Neuron (in vitro differentiated cells): ENCODE measurements at regions not wholly inside any gene's neighbourhood (a gene's known extent, or its start where the extent isn't known, plus 50 kb on each side); places are given as distances from the start of the nearest gene placed in this dataset.
"Not testable (repeated sequence)": the region's sequence is repeated elsewhere in the genome, so short reads cannot be mapped to it uniquely, and the experiment has no call there.

ENCODE experiments used
- H2AFZ ChIP-seq: one replicate; pipeline ENCODE4 v1.6.1; 2013; ENCODE audit warnings: low read depth, mild to moderate bottlenecking, inconsistent platforms, low read length, moderate library complexity
- H3K27me3 ChIP-seq: one replicate; pipeline ENCODE4 v1.6.1; 2013; ENCODE audit warnings: low read length; ENCODE audit not compliant: insufficient read depth
- H3K36me3 ChIP-seq: one replicate; pipeline ENCODE4 v1.6.1; 2013; ENCODE audit warnings: low read length; ENCODE audit not compliant: insufficient read depth
- H3K4me1 ChIP-seq: one replicate; pipeline ENCODE4 v1.6.1; 2013; ENCODE audit warnings: low read length; ENCODE audit not compliant: insufficient read depth
- H3K4me3 ChIP-seq: 2 replicates; pipeline ENCODE4 v1.5.1; 2013; ENCODE audit warnings: mild to moderate bottlenecking, low read length, moderate library complexity
- H3K9me3 ChIP-seq: one replicate; pipeline ENCODE4 v1.6.1; 2013; ENCODE audit warnings: low read length

DNA sequence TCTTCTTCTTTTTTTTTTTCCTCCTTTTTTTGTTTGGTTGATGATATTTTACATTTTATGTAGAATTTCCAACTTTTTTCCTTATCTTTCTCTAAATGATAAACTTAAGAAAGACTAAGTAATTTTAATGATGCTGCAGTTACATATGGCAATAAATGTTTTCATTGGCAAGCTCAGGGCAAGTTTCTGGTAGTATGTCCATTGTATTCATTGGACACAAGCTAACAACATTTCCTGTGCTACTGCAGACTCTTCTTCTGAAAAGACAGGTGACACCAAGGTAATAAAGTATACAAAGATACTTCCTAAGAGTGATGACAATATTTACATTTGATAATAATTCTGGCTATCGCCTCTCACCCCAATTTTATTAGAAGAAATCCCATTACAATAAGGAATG lies 219.2 kb upstream of the NFIA start:
- Histone ChIP-seq H3K4me3 (no peak overlapping the region), H3K9me3 (no peaks in the 10 kb centered on the region), H3K4me1 (no peaks in the 10 kb centered on the region), H3K36me3 (no peaks in the 10 kb centered on the region), H2AFZ (no peak overlapping the region), H3K27me3 (no peaks in the 10 kb centered on the region)

DNA sequence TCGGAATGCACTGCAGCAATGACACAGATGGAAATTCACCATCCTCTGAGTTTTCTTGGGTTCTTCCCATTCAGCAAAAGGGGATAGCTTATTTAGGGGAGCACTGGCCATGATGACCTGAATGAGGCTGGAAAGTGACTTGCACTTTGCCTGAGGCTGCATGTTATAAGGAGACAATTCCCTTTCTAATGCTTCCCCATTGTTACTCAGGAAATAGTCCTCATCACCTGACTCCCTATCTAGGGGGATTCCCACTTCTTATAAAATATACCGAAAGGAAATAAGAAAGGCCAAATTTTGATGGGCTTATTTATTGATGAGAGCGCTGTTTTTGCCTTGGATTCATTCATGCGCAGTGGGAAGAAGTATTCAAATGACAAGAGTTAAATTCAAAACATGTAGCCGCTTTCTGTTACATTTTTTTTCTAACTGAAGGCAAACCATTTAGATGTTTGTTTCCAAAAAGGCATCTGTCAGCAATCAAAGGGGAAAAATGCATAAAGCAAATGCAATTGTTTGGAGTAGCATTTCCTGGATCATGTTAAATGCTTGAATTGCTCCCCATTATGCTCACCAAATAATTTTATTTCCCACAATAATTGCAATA lies 220.3 kb upstream of the NFIA start:
- Histone ChIP-seq H2AFZ (no peak overlapping the region), H3K4me1 (no peaks in the 10 kb centered on the region), H3K9me3 (no peaks in the 10 kb centered on the region), H3K4me3 (no peak overlapping the region), H3K27me3 (no peaks in the 10 kb centered on the region), H3K36me3 (no peaks in the 10 kb centered on the region)

DNA sequence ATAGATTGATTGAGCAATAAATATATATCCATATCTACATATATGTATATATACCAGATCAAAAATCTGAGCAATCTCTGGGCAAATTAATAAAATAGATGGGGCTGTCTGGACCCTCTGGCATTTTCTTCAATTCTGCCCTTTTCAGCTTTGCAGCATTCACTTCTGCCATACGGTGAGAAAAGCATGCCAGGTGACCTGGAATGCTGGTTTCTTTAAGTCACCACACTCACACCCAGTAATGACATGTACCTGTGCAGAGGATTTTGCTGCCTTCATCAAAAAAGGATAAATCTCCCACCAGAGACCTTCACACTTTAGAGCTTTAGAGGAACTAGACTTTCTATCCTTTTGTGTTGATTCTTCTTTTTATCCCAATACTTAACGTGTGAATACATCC lies 223.2 kb upstream of the NFIA start:
- Histone ChIP-seq H3K9me3 (no peaks in the 10 kb centered on the region), H3K4me1 (no peaks in the 10 kb centered on the region), H3K4me3 (no peak overlapping the region), H2AFZ (no peak overlapping the region), H3K27me3 (no peaks in the 10 kb centered on the region), H3K36me3 (no peaks in the 10 kb centered on the region)

DNA sequence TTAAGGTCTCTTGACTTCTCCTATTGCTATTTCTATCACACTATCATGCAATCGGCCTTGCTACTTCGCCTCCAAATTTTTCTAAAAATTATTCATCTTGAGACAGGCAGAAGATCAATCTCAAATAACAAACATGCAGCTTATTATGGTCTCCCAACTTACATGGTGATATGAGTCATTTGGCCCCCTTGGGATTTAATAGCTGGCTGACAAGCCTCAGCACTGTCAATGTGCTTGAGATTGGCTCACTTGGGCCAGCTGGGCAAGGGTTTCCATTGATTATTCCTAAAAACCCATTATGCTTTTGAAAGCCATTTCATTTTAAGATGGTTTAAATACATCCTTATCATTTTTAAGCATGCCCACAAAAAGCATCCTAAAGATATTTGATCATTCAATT lies 224.5 kb upstream of the NFIA start:
- Histone ChIP-seq H3K9me3 (no peaks in the 10 kb centered on the region), H3K27me3 (no peaks in the 10 kb centered on the region), H3K36me3 (no peaks in the 10 kb centered on the region), H2AFZ (no peak overlapping the region), H3K4me3 (no peak overlapping the region), H3K4me1 (no peaks in the 10 kb centered on the region)

- H3K9me3 ChIP-seq = no peaks in the 10 kb centered on the region
- no peaks in the 10 kb centered on the region for H3K4me1 ChIP-seq
- no peak overlapping the region for H3K4me3 ChIP-seq
- no peak overlapping the region for H2AFZ ChIP-seq
- no peaks in the 10 kb centered on the region for H3K27me3 ChIP-seq
- no peaks in the 10 kb centered on the region for H3K36me3 ChIP-seq
These were observed 232.3 kb upstream of the NFIA start for GRCh38 chr1:60850084-60850483.

DNA sequence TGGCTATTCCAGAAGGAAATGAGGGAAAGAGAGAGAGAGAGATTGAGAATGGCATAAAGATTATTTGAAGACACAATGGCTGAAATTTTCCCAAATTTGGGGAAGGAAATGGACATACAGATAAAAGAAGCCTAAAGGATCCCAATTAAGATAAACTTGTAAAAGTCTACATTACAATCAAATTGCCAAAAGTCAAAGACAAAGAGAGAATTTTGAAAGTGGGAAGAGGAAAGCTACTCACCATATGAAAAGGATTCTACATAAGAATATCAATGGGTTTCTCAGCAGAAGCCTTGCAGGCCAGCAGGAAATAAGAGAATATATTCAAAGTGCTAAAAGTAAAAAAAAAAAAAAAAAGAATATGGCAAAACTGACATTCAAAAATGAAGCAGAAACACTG lies 233.0 kb upstream of the NFIA start:
- no peak overlapping the region for H2AFZ ChIP-seq
- H3K4me3 ChIP-seq = no peak overlapping the region
- no peaks in the 10 kb centered on the region for H3K36me3 ChIP-seq
- no peaks in the 10 kb centered on the region for H3K4me1 ChIP-seq
- H3K9me3 ChIP-seq = no peaks in the 10 kb centered on the region
- H3K27me3 ChIP-seq = no peaks in the 10 kb centered on the region

GRCh38 chr1:60848583-60849188 lies 233.7 kb upstream of the NFIA start:
- H3K36me3 ChIP-seq = no peaks in the 10 kb centered on the region
- H3K9me3 ChIP-seq = no peaks in the 10 kb centered on the region
- H3K27me3 ChIP-seq = no peaks in the 10 kb centered on the region
- no peaks in the 10 kb centered on the region for H3K4me1 ChIP-seq
- H2AFZ ChIP-seq = no peak overlapping the region
- no peak overlapping the region for H3K4me3 ChIP-seq

DNA sequence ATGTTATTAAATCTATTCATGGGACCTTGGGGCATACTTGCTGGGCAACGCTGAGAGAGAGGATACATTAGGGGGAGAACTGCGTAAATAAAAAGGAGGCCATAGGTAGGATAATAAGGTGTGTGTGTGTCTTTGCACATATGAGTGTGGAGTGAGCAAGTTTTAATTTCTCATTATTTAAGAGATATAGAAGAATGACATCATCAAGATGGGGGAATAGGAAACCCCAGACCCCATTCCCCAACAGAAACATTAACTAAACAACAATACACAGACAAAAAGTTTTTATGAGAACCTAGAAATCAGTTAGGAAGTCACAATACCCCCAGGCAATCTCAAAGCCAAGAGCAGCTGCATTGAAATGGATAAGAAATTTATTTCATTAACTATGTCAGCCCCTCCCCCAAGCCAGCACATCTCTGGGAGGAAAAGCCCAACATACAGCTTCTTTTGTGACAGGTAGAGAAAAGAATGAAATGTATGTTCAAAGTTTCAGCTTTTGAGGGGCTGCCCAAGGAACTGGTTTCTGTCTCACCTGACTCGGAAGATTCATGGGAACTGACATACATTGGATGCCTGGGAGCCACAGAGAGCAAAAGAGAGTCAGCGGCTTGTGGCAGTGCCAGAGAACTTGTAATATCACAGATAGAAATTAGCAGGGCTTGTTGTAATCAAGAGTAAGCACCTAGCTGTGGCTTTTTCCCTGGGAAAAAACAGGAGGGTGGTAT lies 234.3 kb upstream of the NFIA start:
- H3K4me1 ChIP-seq = no peaks in the 10 kb centered on the region
- no peaks in the 10 kb centered on the region for H3K27me3 ChIP-seq
- no peak overlapping the region for H3K4me3 ChIP-seq
- no peaks in the 10 kb centered on the region for H3K9me3 ChIP-seq
- H2AFZ ChIP-seq = no peak overlapping the region
- no peaks in the 10 kb centered on the region for H3K36me3 ChIP-seq

GRCh38 chr1:60847391-60847790 lies 235.0 kb upstream of the NFIA start:
- no peaks in the 10 kb centered on the region for H3K4me1 ChIP-seq
- no peaks in the 10 kb centered on the region for H3K36me3 ChIP-seq
- H3K27me3 ChIP-seq = no peaks in the 10 kb centered on the region
- no peak overlapping the region for H2AFZ ChIP-seq
- H3K9me3 ChIP-seq = no peaks in the 10 kb centered on the region
- no peak overlapping the region for H3K4me3 ChIP-seq

GRCh38 chr1:60845659-60846058 lies 236.7 kb upstream of the NFIA start:
- H3K9me3 ChIP-seq, H2AFZ ChIP-seq, H3K36me3 ChIP-seq, H3K4me3 ChIP-seq, H3K4me1 ChIP-seq, H3K27me3 ChIP-seq: not testable (repeated sequence)

DNA sequence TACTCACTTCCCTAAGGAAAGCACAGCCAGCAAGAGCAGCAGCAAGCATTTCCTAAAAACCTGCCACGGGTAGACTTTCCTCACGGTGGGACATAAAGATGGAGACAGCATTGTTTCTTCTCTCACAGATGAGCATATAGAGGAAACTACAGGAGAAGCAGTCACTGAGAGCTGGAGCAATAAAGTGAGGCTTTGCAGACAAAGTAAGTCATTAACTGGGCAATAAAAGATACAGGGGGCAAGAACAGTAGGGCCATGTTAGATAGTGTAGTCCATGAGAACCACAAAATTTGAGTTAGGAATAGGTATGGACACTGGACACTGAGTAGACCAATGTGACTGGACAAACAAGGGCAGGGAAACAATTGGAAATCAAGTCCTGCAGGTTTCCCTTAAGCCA lies 240.1 kb upstream of the NFIA start:
- H2AFZ ChIP-seq = no peak overlapping the region
- no peak overlapping the region for H3K4me3 ChIP-seq
- no peaks in the 10 kb centered on the region for H3K27me3 ChIP-seq
- H3K9me3 ChIP-seq = no peaks in the 10 kb centered on the region
- no peaks in the 10 kb centered on the region for H3K4me1 ChIP-seq
- no peaks in the 10 kb centered on the region for H3K36me3 ChIP-seq

DNA sequence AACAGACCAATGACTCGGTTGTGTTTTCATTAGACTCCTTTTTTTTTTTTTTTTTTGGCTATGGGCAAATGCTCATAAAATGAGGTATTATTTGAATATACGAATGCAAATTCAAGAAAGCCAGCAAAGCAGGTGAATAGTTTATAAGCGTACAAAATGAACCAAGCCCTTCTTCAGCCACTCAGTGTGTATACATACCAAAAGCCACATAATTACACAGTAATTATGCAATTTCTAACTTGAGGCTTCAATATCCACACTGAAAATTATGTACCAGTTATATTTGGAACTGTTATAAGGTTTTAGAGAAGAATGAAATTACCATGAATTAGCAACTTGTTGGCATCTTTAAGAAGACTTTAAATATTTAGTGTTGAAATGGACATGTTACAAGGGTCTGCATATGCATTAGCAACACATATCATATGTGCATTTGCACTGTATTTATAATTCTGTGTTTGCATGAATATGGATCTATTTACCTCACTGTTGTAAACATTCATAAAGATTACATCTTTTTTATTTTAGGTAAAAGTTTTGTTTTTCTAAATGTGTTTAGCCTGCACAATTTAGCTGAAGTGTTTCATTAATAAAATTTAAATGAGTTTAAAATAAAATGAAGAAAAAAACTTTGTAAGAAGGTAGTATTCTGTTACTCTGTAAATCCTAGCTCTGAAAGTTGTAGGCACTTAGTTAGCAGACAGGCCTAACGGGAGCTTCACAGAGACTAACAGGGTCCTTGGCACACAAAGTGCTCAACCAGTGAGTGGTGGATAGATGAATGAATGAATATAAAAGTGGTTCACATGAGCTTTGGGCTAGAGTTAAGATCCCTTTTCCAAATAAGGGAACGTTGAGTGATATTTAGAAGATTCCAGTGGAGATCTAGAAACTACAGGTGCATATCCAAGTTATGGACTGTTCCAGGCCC lies 241.0 kb upstream of the NFIA start:
- Histone ChIP-seq H3K36me3 (no peaks in the 10 kb centered on the region), H3K9me3 (no peaks in the 10 kb centered on the region), H2AFZ (no peak overlapping the region), H3K4me3 (no peak overlapping the region), H3K27me3 (no peaks in the 10 kb centered on the region), H3K4me1 (no peaks in the 10 kb centered on the region)

GRCh38 chr1:60840476-60840875 lies 241.9 kb upstream of the NFIA start:
- H3K4me3 ChIP-seq, H3K36me3 ChIP-seq, H3K27me3 ChIP-seq: not testable (repeated sequence)

More at GRCh38 chr1:60840476-60840875, 241.9 kb upstream of the NFIA start:
- not testable (repeated sequence) for H3K9me3 ChIP-seq, H2AFZ ChIP-seq, H3K4me1 ChIP-seq
